ENCODE measurements at regions not wholly inside any gene's neighbourhood (a gene's known extent, or its start where the extent isn't known, plus 50 kb on each side); places are given as distances from the start of the nearest gene placed in this dataset.

DNA sequence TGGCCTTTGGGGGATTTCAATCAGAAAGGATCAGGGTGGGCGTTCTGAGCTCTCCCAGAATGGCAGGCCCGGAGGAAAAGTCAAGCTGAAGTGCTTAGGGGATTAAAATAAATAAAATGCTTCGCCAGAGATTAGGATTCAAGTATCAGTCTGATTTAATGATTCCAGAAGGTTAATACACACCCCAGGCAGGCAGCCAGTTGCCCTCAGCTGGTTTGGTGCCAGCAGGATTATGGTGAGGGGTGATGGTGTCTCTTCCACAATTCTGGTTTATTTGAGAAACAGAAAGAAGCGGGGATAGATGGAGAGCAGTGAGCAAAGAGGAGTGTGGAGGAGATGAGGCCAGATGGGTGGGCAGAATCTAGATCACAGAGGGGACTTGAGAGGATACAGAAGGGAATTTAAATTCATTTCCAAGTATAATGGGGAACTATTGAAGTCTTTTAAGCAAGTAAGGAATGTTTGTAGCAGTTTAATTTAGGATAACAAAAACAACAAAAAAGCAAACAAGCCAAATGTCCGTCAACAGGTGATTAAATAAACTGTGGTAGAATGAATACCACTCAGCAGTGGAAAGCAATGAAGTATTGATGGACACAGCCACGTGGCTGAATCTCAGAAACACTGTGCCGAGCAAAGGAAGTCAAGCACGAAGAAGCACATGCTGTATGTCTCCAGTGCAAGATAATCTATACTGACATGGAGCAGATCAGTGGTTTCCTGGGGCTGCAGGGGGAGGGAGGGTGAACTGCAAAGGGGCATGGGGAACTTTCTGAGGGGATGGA lies 297.7 kb downstream of the MSX2 start:
- DNase-seq, result no peak

DNA sequence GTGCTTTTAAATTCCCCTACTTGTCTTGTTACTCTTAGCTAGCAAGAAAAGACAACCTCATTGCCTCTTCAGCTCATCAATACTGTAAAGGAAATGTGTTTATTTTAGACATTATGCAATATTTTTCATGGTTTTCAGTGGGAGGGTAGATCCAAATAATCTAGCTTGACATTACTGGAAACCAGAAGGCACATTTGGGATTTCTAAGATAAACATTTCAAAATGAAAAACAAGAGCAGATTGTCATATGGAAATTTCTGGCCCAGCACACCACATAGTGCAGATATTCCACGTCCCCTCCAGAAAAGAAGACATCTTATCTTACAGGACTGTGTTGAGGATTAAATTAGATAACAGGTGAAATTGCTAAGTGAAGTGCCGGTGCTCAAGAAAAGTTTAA lies 296.9 kb downstream of the MSX2 start:
- no peak for DNase-seq

DNA sequence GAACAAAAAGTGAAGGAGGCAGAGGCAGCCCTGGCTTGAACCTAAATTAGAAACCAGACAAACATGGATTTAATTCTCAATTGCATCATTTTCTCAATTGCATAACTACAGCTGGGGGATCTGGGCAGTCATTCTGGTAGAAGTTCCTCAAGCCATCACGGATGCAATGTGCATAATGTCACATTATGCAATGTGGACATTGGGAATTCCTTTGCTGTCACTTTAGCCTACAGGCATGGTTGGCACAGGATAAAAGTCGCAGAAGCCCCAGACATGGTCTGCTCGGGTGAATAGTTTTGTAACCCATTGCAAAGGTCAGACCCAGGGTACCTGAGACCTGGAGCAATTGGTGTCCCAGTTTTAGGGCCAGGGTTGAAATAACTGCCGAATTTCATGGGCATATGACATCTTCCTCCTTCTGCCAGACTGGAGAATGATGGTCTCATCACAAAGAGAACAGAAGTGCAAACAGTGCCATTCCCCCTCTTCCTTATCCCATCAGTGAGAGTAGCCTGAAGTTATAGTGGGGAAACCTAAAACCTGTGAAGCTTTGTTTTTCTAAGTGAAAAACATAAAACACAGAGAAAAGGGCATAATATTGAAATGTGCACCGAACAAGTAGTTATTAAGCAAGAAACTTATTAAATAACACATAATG lies 290.8 kb downstream of the MSX2 start:
- DNase-seq, result no peak

DNA sequence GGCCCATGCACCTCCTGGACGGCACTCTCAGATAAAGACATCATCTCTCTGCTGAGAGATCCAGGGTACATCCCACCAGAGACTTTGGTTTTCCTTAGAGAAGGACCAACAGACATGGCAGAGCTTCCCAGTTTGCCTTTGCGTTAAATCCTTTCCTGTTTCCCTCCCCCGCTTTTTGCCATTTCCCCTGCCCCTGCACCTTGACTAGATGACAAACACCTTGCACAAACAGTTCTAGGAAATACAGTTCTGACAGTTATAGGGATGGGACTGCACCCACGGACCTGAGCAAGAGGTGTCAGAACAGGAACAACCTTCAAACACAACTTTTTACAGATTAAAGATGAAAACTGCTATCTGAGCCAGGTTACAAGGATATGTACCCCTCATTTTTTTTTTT lies 288.9 kb downstream of the MSX2 start:
- no peak for DNase-seq

DNA sequence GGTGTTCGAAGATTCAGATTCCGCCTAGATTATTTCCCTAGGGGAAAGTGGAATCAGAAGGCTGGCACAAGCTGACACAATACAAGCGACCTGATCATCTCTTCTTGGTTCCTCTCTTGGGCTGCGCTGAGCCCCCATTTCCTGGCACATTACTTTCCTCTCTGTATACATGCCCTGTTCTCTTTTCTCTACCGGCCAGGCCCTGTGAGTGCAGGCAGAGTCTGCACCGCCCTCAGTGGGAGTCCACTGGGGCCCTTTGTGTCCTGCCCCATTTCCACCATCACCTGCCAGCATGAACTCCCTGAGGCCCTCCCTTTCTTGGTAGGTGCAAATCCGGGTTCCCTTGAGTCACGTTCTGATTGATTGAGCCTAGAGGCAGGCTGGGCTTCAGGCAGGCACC lies 287.9 kb downstream of the MSX2 start:
- no peak for DNase-seq

DNA sequence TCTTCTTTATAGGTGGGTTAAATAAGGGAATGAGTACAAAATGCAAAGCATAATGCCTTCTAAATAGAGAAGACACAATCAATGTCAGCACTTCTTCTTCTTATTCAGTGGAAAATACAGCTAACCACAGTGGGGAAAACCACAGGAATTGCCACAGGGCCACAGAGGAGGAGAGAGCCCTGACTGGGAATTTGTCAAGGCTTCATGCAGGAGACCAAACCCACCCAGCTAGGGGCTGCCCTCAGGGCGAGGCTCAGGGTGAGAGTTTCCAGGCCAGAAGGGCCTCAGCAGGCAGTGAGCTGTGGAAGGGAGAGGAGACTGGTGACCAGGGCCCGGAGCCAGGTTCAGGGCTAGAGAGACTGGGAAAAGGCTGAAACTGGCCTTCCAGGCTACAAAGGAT lies 279.1 kb downstream of the MSX2 start:
- no peak for DNase-seq

DNA sequence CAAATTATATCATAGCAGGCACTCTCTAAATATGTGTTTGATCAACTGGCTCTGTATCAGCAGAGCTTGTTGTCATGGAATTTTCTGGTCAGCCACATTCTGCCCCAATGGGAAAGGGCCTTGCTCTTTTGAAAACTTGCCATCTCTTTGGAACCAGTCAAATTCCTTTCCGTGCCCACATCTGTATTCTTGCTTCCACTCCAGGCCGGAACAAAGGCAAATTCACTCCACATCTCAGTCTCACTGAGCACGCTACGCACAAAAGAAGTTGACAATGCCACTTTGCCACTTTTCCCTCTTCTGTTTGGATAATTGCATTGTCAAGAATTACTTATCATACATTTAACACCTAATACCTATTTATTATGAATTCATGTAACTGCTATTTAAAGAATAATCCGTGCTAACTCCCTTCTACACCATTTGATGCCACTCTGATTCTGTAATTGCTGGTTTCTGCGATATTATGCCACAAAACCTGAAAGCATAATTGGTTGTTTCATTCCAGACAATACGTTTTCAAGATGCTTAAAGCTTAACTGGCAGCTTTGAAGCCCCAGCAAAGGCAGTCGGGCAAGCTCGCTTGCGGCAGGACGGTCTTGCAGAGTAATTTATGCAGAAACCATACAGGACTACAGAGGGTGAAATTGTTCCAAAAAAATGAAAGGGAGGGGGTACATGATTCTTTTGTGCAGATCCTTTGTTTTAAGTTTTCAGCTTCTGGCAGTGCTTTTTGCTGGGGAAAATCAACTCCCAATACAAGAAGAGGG lies 277.7 kb downstream of the MSX2 start:
- DNase-seq, result no peak

DNA sequence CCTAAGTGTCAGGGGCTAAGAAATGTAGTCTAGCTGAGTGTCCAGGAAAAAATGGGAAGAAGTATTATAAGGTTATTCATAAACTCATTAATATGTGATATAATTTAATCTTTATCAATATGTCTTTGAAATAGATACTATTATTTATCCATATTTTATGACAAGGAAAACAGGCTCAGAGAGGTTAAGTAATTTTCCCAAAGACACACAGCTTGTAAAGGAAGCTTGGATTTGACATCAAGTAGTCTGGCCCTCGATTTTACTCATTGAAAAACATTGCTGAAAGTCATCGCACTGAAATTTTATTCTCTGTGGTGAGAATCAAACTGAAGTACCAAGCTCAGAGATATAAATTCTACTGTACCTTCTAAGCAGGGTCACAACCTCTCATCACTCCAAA lies 276.9 kb downstream of the MSX2 start:
- no peak for DNase-seq

DNA sequence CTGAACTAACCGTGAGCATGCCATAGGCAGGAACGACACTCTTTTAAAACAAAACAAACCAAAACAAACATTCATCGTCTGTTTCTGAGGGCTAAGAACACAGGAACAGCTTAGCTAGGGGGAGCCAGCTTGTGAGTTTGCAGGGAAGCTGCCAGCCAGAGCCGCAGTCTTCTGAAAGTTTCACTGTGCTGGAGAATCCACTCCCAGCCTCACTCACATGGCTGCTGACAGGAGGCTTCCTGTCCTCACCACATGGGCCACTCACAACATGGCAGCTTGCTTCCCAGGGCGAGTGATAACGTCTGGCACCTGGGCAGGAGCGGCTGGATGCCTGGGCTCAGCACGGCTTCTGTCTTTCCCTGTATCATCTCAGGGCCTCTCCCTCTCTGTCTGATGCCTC lies 275.2 kb downstream of the MSX2 start:
- no peak for DNase-seq

DNA sequence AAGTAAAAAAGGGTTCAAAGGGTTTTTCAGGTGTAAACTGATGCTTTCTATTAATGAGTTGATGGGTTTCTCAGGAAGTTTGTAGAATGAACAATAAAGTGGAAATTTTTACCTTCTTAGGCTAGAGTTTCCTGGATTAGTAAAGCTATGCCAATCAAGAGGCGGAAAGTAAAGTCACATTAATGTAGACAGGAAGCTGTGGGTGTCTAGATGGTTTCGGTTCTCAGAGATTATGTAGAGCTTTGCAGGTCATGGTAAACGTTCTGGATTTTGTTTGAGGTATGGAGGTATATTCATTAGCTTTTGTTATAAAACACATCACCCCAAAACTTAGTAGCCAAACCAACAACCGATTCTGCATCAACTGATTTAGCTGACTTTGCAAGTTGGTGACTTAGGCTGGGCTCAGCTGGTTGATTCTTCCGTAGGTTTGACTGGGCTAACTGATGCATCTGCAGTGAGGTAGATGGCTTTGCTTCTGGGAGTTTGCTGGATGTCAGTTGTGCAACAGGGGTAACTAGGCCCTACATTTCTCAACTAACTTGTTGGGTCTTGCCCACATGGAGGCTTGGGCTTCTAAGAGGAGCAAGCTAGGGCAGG lies 273.8 kb downstream of the MSX2 start:
- DNase-seq, result no peak

DNA sequence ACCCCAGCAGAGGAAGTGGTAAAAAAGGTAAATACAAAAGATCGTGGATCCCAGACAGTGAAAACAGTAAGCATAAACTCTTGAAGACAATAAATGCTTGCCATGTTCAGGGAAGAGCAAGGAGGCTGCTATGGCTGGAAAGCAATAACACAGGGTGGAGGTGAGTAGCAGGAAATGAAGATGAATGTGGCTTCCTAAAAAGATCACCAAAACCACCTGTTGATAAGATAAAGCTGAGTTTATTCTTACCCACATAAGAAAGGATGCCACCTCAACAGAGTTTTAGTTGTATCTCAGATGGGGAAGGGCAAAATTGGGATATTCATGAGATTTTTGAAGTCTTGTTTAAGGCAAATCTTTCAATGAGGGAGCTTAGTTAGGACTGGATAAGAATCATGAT lies 273.3 kb downstream of the MSX2 start:
- no peak for DNase-seq

DNA sequence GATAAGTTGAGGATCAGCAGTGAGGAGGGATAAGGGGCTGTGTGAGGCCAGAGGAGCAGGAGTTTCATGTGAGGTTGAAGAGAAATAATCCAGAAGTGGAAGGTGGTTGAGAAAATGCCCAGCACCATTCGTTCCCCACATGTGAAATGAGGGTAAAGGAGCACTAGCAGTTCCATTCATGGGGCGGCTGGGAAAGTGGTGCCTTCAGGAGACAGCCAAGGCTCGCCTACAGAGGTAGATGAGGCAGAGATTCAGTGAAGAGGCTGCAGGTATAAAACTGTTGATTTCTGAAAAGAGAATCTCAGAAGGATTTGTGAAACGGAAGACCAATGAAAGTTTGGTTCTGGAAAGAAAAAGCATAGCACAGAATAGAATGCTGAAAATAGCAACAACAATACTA lies 272.6 kb downstream of the MSX2 start:
- no peak for DNase-seq

DNA sequence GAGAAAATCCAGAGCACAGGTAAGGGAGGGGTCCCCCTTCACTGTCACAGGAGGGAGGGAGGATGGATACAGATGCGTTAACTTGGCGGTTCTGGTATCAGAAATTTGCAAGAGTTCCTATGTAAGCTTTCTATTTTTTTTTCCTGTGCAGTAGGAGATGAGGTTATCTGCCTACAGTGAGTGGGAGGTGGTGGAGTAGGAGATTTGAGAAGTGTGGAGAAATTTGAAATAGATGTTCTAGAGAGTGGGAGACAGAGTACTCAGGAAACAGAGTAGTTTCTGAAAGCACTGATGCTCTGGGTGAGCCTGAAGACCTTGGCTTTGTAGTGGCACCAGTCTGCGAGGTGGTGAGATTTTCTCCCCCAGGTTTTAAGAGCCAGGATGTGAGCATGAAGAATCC lies 271.4 kb downstream of the MSX2 start:
- no peak for DNase-seq

DNA sequence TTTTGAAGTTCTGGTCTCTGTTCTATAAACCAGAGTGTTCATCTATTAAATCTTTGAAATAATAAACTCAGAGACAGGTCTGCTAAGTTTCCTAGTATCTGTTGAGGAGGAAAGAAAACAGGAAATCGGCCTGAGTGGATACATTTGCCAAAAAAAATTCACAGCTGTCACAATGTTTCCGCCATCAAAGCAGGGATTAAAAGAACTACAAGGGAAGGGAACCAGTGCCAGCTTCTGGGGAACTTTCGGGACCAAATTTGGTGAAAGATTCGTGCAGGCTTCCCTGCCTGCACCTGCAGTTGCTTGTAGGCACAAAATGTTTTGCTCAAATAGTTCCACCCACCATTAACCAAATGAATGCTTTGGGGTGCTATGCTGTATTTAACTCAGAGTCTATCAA lies 267.5 kb downstream of the MSX2 start:
- no peak for DNase-seq

DNA sequence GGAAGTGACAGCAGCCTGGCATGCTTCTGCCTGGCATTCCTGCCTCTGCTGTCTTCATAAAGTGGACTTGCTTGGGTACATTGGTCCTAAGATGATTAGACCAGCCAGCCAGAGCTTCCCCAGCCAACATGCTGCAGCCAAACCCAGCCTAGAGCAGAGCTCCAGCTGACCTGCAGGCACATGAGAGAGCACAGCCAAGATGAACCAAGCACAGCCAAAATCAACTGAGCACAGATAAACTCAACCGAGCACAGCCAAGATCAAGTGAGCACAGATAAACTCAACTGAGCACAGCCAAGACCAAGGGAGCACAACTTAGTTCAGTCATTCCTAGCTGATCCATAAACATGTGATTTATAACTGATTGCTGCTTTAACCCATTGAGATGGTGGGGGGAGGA lies 266.5 kb downstream of the MSX2 start:
- no peak for DNase-seq

DNA sequence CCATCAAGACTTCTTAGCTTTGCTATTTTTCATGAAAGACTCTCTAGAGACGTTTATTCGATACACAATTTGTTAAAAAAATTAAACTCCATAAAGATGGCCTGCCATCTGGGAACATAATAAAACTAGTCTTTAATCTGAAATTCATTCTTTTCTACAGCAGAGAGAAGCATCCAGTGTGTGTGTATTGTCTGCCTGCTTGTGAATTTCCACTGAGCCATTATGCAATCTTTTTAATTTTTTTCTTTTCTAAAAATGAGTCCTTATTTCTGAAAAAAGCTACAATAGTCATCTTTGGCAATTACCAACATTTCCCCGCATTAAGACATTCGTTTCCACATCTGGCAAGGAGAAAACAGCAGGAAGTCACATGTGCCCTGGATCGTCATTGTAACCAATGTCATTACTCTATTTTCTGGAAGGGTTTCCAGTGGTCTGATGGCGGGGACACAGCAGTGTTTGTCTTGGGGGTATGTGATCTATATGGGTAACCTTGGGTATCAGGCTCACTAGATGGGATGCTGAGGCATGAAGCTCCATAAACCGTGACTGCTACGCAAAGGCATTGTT lies 263.1 kb downstream of the MSX2 start:
- DNase-seq, result no peak

DNA sequence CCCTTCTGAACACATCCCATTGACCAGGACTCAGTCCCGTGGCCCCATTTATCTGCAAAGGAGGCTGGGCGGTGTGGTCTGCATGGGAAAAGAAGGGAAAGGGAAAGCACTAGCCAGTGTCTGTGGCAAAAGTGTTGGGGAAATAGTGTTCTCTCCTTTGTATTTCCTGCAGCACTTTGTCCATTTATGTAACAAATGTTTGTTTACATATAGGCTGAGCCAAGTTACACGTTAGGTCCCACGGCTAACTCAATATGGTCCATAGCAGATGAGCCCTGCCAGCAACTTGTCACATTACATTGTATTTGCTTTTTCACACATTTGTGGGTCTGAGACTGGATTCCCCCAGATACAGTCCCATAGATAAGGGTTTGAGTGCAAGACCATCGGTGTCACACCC lies 260.5 kb downstream of the MSX2 start:
- no peak for DNase-seq

DNA sequence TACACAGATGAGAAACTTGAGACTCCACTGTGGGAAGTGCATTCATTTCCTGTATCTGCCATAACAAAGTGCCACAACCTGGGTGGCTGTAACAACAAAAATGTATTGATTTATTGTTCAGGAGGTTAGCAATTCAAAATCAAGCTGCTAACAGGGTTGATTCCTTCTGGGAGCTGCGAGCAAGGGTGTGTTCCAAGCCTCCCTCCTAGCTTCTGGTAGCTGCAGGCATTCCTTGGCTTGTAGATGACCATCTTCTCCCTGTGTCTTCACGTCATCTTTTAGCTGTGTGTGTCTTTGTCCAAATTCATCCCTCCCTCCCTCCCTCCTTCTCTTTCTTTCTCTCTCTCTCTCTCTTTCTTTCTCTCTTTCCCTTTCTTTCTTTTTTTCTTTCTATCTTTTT lies 258.1 kb downstream of the MSX2 start:
- no peak for DNase-seq

DNA sequence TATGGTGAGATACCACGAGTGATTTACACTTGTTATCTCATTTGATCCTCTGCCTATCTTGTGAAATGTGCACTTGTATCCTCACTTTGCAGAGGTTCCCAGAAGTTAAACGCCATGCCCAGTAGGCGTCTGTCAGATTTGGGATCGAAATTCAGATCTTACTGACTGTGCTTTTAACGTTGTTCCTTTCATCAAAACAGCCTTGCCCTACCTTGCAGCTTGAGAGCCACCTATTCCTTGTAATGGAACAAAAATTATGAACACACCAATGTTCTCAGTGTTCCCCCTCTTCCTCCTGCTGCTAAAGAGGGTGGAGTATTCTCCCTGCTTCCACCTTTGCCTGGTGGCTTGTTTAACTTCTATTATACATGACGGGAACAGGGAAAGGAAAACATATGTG lies 257.0 kb downstream of the MSX2 start:
- DNase-seq, result no peak

DNA sequence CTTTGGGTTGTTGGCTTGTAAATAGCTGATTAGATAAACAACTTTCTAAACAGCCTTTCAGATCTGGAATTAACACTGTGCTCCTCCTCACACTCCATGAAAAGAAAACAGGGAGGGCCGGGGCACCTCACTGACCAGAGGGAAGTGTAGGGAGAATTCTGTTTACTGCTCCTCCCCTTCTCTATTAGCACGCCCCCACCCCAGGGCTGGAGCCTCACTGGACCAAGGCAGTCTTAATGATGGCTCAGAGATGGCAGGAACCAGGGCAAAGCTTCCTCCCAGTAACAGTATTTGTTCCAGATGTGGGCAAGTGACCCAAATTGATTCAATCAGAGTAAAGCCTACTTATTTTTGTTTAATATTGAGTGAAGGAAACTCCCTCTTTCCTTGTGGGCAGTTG lies 256.6 kb downstream of the MSX2 start:
- DNase-seq, result no peak

DNA sequence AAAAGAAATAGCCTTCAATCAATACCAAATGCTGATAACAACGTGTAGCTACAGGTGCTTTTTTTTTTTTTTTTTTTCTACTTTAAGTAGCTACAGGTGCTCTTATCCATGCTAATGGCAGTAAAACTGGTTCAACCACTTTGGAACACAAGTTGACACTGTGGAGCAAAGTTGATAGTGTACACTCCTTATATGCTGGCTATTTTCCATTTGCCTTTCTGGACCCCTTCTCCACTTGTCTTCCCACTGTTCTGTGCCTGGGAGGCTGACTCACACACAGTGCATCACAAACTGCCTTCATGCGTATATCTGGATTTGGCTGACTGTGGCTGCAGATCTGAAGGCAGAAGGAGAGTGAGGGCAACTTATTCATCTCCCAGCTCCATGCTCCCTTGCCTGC lies 247.9 kb downstream of the MSX2 start:
- DNase-seq, result no peak

DNA sequence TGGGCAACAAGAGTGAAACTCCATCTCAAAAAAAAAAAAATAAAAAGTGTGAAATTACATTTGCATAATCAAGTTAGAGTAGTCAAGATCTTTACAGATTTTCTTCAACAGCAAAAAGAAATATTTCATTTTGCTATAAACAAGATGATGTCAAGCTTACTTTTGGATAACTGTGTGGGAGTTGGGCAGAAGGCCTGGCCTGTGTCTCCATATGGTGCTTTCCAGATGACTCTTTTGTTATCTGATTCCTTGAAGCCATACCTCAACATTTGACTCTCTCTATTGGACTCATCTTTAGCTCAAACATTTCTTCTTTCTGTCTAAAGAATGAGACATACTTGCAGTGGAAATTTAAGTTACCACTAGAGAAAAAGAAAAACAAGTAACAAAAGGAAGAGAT lies 246.8 kb downstream of the MSX2 start:
- DNase-seq, result no peak

DNA sequence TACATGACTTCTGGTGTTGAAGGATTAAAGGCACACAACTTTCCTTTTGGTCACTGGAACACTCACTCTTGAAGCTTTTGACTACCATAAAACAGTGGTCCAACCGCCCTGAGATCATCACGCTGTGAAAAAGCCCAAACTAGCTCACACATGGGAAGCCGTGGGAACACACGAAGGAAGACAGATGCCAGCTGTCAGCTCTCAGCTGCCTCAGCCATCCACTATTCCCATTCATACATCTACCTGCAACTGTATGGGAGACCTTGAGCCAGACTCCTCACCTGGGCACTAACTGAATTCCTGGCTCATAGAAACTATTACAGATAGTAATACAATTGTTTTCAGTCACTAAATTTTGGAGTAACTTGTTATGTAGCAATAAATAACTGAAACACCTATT lies 246.1 kb downstream of the MSX2 start:
- no peak for DNase-seq

Measured in CD4-positive, alpha-beta T cell treated with Interleukin-15 for 1 hour (primary cell).